ENCODE measurements at regions not wholly inside any gene's neighbourhood (a gene's known extent, or its start where the extent isn't known, plus 50 kb on each side); places are given as distances from the start of the nearest gene placed in this dataset.

GRCh38 chr3:84835366-84835765 lies 123.4 kb upstream of the CADM2 start:
- ChIA-PET POLR2A (no interaction called here), CTCF (no interaction called here)
- no peak for TF ChIP-seq FOSL2 (IDR thresholded peaks at IDR 0.05; ENCODE audit: borderline replicate concordance, low read depth)
- no peak for TF ChIP-seq POLR2AphosphoS5 (IDR thresholded peaks at IDR 0.05; ENCODE audit: low read depth, low read length)
- TF ChIP-seq TAF1 (IDR thresholded peaks at IDR 0.05; ENCODE audit: borderline replicate concordance, low read depth, low read length), result no peak
- no peak for TF ChIP-seq IRF3 (IDR thresholded peaks at IDR 0.05; ENCODE audit: low read depth, low read length)
- TF ChIP-seq RXRA (IDR thresholded peaks at IDR 0.05; ENCODE audit: borderline replicate concordance, low read depth), result no peak
- no peak for TF ChIP-seq PBX3 (IDR thresholded peaks at IDR 0.05)
- TF ChIP-seq FOXM1 (IDR thresholded peaks at IDR 0.05; ENCODE audit: low read depth), result no peak
- no peak for TF ChIP-seq USF1 (IDR thresholded peaks at IDR 0.05; ENCODE audit: borderline replicate concordance, low read depth)
- TF ChIP-seq EP300 (IDR thresholded peaks at IDR 0.05; ENCODE audit: borderline replicate concordance in 1 of 2, low read depth in 1 of 2, low read length in 1 of 2), result no peak
- no peak for TF ChIP-seq TCF12 (IDR thresholded peaks at IDR 0.05)
- TF ChIP-seq ZBTB33 (IDR thresholded peaks at IDR 0.05; ENCODE audit: borderline replicate concordance, low read depth), result no peak
- no peak for TF ChIP-seq YY1 (IDR thresholded peaks at IDR 0.05; ENCODE audit: low read depth)
- TF ChIP-seq RAD21 (IDR thresholded peaks at IDR 0.05; ENCODE audit: low read length), result no peak
- TF ChIP-seq RFX5 (IDR thresholded peaks at IDR 0.05; ENCODE audit: low read length), result no peak
- no peak for TF ChIP-seq JUND (IDR thresholded peaks at IDR 0.05)
- no peak for TF ChIP-seq SIN3A (IDR thresholded peaks at IDR 0.05; ENCODE audit: borderline replicate concordance, low read depth, low read length)
- TF ChIP-seq REST (IDR thresholded peaks at IDR 0.05; ENCODE audit: low read depth, low read length), result no peak
- no peaks in the 10 kb centered on the region for H3K27me3 ChIP-seq (ENCODE audit: insufficient read depth)
- no peak overlapping the region for H3K27ac ChIP-seq (ENCODE audit: low read depth in 2 of 2, low read length in 1 of 2)
- no peak overlapping the region; a peak in 1 of 4 replicates for H3K4me3 ChIP-seq (ENCODE audit: low read depth in 2 of 2, low read length in 1 of 2)
- no peaks in the 10 kb centered on the region for H3K9me3 ChIP-seq
- H3K9ac ChIP-seq, result no peak overlapping the region
- H3K4me1 ChIP-seq (ENCODE audit: control insufficient read depth in 1 of 2, insufficient read depth in 2 of 2, low read depth in 1 of 2, low read length in 1 of 2), result no peaks in the 10 kb centered on the region
- no peaks in the 10 kb centered on the region for H3K9me2 ChIP-seq
- H2AFZ ChIP-seq (ENCODE audit: low read depth), result no peak overlapping the region
- H4K20me1 ChIP-seq (ENCODE audit: insufficient read depth), result no peaks in the 10 kb centered on the region
- H3K79me2 ChIP-seq (ENCODE audit: insufficient read depth), result no peaks in the 10 kb centered on the region
- DNase-seq, result no peak
- H3F3A ChIP-seq (replicated peaks; ENCODE audit: insufficient read depth), result no peaks in the 10 kb centered on the region
- H3K36me3 ChIP-seq (replicated peaks in 1 of 2; ENCODE audit: control insufficient read depth in 1 of 2, insufficient read depth in 2 of 2, low read length in 1 of 2), result no peaks in the 10 kb centered on the region
- no peak overlapping the region for H3K4me2 ChIP-seq
- WGBS (ENCODE audit: low lambda C conversion rate), result 5% methylated on average over 2 of the region's 2 CpGs
